Lower lobe of right lung (tissue), 2 donors: ENCODE measurements at regions not wholly inside any gene's neighbourhood (a gene's known extent, or its start where the extent isn't known, plus 50 kb on each side); places are given as distances from the start of the nearest gene placed in this dataset.

ENCODE experiments used
- ATAC-seq, 2 donors: fragments of 200-7000 bp; cut with Tn5 transposase; one replicate each; pipeline ENCODE4 v1.9.1; 2020 to 2022; ENCODE audit warnings: mild to moderate bottlenecking in 2 of 2, moderate library complexity in 2 of 2
- DNase-seq: peaks from one replicate; pipeline ENCODE4 v3.0.0-alpha.2; 2020
- H3K27ac ChIP-seq: fragments of 200-600 bp; one replicate; pipeline ENCODE4 v1.8.0; 2022
- H3K27me3 ChIP-seq: fragments of 200-600 bp; one replicate; pipeline ENCODE4 v1.8.0; 2022; ENCODE audit warnings: low read depth
- H3K36me3 ChIP-seq: fragments of 200-600 bp; one replicate; pipeline ENCODE4 v1.8.0; 2022; ENCODE audit warnings: mild to moderate bottlenecking
- H3K4me1 ChIP-seq: fragments of 200-600 bp; one replicate; pipeline ENCODE4 v1.8.0; 2022
- H3K4me3 ChIP-seq: fragments of 200-600 bp; one replicate; pipeline ENCODE4 v1.8.0; 2022; ENCODE audit warnings: mild to moderate bottlenecking
- H3K9me3 ChIP-seq: fragments of 200-600 bp; one replicate; pipeline ENCODE4 v1.8.0; 2022
- intact Hi-C: fragments of 100-400 bp; cut with DNase I; formaldehyde crosslinking; loops from one replicate; pipeline ENCODE4 v1.11.0; 2022
- TF ChIP-seq, protein P1 (sequence below): fragments of 200-600 bp; IDR thresholded peaks from one replicate; pipeline ENCODE4 v1.8.0; 2022; ENCODE audit warnings: antibody characterized with exemption, mild to moderate bottlenecking
- donor health status: DM: no; HTN: yes; CAD: no; lungs with severe emphysema.

- Histone ChIP-seq H3K4me1 (no peaks in the 10 kb centered on the region), H3K27ac (no peak overlapping the region), H3K27me3 (no peaks in the 10 kb centered on the region), H3K4me3 (no peak overlapping the region), H3K9me3 (no peaks in the 10 kb centered on the region), H3K36me3 (no peaks in the 10 kb centered on the region)
- ATAC-seq (no peak), DNase-seq (no peak)
- intact Hi-C loops: no loop called here
- TF ChIP-seq, protein P1, sequence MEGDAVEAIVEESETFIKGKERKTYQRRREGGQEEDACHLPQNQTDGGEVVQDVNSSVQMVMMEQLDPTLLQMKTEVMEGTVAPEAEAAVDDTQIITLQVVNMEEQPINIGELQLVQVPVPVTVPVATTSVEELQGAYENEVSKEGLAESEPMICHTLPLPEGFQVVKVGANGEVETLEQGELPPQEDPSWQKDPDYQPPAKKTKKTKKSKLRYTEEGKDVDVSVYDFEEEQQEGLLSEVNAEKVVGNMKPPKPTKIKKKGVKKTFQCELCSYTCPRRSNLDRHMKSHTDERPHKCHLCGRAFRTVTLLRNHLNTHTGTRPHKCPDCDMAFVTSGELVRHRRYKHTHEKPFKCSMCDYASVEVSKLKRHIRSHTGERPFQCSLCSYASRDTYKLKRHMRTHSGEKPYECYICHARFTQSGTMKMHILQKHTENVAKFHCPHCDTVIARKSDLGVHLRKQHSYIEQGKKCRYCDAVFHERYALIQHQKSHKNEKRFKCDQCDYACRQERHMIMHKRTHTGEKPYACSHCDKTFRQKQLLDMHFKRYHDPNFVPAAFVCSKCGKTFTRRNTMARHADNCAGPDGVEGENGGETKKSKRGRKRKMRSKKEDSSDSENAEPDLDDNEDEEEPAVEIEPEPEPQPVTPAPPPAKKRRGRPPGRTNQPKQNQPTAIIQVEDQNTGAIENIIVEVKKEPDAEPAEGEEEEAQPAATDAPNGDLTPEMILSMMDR: no peak
These were observed 168.7 kb downstream of the DDX1 start for GRCh38 chr2:15760232-15760910.

- Histone ChIP-seq H3K4me1 (no peaks in the 10 kb centered on the region), H3K4me3 (no peak overlapping the region), H3K9me3 (no peaks in the 10 kb centered on the region), H3K36me3 (no peaks in the 10 kb centered on the region), H3K27me3 (no peaks in the 10 kb centered on the region), H3K27ac (no peak overlapping the region)
- ATAC-seq (no peak), DNase-seq (no peak)
- intact Hi-C loops: no loop called here
- TF ChIP-seq, protein P1: no peak
These were observed 169.4 kb downstream of the DDX1 start for GRCh38 chr2:15761056-15761455.

GRCh38 chr2:15761910-15762309 is 170.2 kb downstream of the DDX1 start:
- ATAC-seq: no peak
- intact Hi-C loops: no loop called here
- Histone ChIP-seq H3K4me3 (no peak overlapping the region), H3K27ac (no peak overlapping the region), H3K9me3 (no peaks in the 10 kb centered on the region), H3K36me3 (no peaks in the 10 kb centered on the region), H3K4me1 (no peaks in the 10 kb centered on the region), H3K27me3 (no peaks in the 10 kb centered on the region)
- TF ChIP-seq, protein P1: no peak
- no peak for DNase-seq

DNA sequence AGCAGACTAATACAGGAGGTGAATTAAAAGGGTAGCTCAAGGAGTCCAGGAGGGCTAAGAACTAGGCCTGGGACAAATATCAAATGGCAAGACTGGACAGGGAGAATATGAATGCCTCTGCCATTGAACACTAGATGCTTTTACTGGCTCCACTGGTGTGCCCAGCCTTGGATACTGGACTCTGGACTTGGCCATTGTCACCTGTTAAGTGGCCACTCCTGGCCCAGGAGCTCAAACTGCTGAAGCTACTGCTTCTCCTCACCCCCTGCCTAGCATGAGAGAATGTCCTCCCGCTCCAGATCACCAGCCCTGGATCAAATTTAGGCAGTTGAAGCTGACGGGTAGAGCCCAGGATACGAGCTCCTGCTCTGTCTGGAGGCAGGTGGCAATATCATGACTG is 170.8 kb downstream of the DDX1 start:
- Histone ChIP-seq H3K4me3 (no peak overlapping the region), H3K27me3 (no peaks in the 10 kb centered on the region), H3K27ac (no peak overlapping the region), H3K9me3 (no peaks in the 10 kb centered on the region), H3K36me3 (no peaks in the 10 kb centered on the region), H3K4me1 (no peaks in the 10 kb centered on the region)
- intact Hi-C loops: no loop called here
- no peak for ATAC-seq
- no peak for DNase-seq
- TF ChIP-seq, protein P1: no peak

- TF ChIP-seq, protein P1: no peak
- ATAC-seq: no peak
- no peak overlapping the region for H3K4me3 ChIP-seq
- intact Hi-C loops: no loop called here
- no peaks in the 10 kb centered on the region for H3K27me3 ChIP-seq
- H3K9me3 ChIP-seq: no peaks in the 10 kb centered on the region
- no peaks in the 10 kb centered on the region for H3K4me1 ChIP-seq
- H3K27ac ChIP-seq: no peak overlapping the region
- no peak for DNase-seq
- H3K36me3 ChIP-seq: no peaks in the 10 kb centered on the region
These were observed 171.6 kb downstream of the DDX1 start for GRCh38 chr2:15763106-15763821.
